ENCODE measurements at regions not wholly inside any gene's neighbourhood (a gene's known extent, or its start where the extent isn't known, plus 50 kb on each side); places are given as distances from the start of the nearest gene placed in this dataset.

DNA sequence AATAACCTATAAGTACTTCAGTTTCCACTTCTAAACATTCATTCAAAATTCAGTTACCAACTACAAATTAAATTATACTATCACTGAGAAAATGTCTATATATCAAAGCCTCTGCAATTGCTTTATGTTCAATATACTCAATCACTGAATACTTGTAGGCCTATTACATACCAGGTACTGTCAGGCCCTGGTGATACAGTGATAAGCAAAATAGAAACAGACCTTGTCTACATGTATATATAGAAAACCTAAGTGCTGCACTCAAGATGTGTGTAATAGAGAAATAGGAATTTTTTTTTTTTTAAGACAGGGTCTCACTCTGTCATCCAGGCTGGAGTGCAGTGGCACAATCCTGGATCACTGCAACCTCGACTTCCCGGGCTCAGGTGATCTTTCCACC is 53.7 kb upstream of the PHF14 start:
- no peak for TF ChIP-seq POLR2AphosphoS5 (IDR thresholded peaks at IDR 0.05)
- no peak for TF ChIP-seq CTCF (IDR thresholded peaks at IDR 0.05)
